Type B pancreatic cell (in vitro differentiated cells): ENCODE measurements at regions not wholly inside any gene's neighbourhood (a gene's known extent, or its start where the extent isn't known, plus 50 kb on each side); places are given as distances from the start of the nearest gene placed in this dataset.

Experiments used
- DNase-seq: peaks from one replicate; pipeline ENCODE4 v3.0.0; 2021; ENCODE audit warnings: mixed read lengths; ENCODE audit not compliant: unreplicated experiment; ENCODE audit errors: extremely low spot score
- H3K27ac Mint-ChIP-seq: 2 replicates; pipeline ENCODE4 v1.8.0; 2021; ENCODE audit warnings: mild to moderate bottlenecking, mixed read lengths
- H3K27me3 Mint-ChIP-seq: 2 replicates; pipeline ENCODE4 v1.8.0; 2021; ENCODE audit warnings: mixed read lengths
- H3K36me3 Mint-ChIP-seq: 2 replicates; pipeline ENCODE4 v1.8.0; 2021; ENCODE audit warnings: mixed read lengths
- H3K4me1 Mint-ChIP-seq: one replicate; pipeline ENCODE4 v1.8.0; 2021; ENCODE audit warnings: mixed read lengths; ENCODE audit not compliant: unreplicated experiment
- H3K4me3 Mint-ChIP-seq: 2 replicates; pipeline ENCODE4 v1.8.0; 2021; ENCODE audit warnings: mild to moderate bottlenecking, mixed read lengths
- H3K9me3 Mint-ChIP-seq: 2 replicates; pipeline ENCODE4 v1.8.0; 2021; ENCODE audit warnings: mixed read lengths
- TF ChIP-seq, protein P1 (sequence below): fragments of 200-600 bp; sonication (generic); conservative IDR thresholded peaks from 2 replicates; pipeline ENCODE4 v1.5.0; 2021; ENCODE audit warnings: antibody characterized with exemption, mild to moderate bottlenecking

DNA sequence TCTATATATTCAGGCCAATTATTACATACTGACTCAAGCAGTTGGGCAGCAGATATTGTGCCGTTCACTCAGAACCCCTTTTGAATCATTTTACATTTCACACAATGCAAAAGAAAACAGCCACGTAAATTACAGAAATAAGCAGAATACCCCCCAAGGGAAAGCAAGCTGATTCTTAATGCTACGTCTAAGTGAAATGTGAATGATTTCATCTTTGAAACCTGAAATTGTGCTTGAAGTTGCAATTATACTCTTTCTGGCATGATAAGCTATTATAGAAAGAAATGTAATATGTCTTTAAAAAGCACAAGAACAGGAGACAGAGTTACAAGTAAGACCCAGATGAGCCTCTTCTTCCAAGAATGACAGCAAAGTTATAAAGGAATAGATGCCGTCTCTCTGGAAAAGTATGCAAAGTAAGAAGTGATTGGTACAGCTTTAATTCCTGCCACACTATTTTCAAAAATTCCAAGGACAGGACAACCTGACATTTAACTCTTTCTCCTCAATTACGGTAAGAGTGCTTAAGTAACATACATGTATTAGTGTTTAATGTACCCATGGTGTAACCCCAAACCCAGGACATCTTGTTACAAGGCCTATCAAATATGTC lies 891.5 kb upstream of the ADGRL2 start:
- Mint-ChIP-seq H3K27ac (no peak overlapping the region), H3K36me3 (no peaks in the 10 kb centered on the region), H3K4me1 (peaks cover 20% of the 10 kb centered on the region), H3K4me3 (no peak overlapping the region), H3K27me3 (no peaks in the 10 kb centered on the region), H3K9me3 (no peaks in the 10 kb centered on the region)
- no peak for DNase-seq
- TF ChIP-seq, protein P1, sequence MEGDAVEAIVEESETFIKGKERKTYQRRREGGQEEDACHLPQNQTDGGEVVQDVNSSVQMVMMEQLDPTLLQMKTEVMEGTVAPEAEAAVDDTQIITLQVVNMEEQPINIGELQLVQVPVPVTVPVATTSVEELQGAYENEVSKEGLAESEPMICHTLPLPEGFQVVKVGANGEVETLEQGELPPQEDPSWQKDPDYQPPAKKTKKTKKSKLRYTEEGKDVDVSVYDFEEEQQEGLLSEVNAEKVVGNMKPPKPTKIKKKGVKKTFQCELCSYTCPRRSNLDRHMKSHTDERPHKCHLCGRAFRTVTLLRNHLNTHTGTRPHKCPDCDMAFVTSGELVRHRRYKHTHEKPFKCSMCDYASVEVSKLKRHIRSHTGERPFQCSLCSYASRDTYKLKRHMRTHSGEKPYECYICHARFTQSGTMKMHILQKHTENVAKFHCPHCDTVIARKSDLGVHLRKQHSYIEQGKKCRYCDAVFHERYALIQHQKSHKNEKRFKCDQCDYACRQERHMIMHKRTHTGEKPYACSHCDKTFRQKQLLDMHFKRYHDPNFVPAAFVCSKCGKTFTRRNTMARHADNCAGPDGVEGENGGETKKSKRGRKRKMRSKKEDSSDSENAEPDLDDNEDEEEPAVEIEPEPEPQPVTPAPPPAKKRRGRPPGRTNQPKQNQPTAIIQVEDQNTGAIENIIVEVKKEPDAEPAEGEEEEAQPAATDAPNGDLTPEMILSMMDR, result no peak

DNA sequence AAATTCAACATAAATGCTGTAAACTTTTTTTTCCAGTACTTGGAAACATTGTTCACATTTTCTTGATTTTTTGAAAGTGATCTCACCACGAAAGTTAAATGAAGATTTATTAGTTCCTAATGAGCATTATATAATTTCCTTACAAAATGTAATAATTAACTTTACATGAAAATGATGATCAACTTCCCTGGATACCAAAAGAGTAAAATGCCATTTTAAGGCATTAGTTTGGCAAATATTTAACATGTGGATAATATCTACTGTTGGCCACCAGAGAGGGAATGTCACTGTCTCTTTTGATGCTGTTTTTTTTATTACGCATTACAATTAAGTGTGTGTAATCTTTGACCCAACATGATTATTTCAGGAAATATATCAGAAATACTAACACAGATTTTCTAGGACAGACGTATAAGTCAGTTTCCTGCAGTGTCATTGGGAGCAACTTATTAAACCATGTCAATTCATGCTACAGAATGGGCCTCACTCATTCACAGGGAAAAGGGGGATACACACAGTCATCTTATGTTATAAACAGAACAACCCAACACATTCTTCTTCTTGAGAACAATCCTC lies 903.9 kb upstream of the ADGRL2 start:
- TF ChIP-seq, protein P1, result no peak
- Mint-ChIP-seq H3K27me3 (no peaks in the 10 kb centered on the region), H3K4me3 (no peak overlapping the region), H3K36me3 (peaks cover 3% of the 10 kb centered on the region), H3K4me1 (peaks cover 35% of the 10 kb centered on the region), H3K9me3 (peaks cover 5% of the 10 kb centered on the region), H3K27ac (no peak overlapping the region)
- no peak for DNase-seq

DNA sequence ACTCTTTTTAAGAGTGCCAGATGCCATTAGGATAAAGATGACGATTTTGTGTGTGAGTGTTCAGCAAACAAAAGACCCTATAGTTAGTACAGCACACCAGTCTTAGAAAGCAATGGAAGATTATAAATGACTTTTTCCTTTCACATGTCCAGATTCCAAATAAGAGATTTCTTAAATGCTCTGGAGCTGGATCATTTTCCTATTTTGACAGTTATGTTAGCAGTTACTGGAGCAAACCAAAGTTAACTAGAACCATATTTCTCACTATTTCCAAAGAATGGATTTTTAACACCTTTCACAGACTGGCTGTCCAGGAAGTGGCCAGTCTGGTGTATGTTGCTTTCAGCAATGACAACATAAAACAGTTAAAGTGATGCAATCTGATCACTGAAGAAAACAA lies 905.8 kb upstream of the ADGRL2 start:
- H3K27me3 Mint-ChIP-seq, result no peaks in the 10 kb centered on the region
- TF ChIP-seq, protein P1, result no peak
- no peak overlapping the region for H3K4me3 Mint-ChIP-seq
- no peak overlapping the region for H3K27ac Mint-ChIP-seq
- H3K4me1 Mint-ChIP-seq, result peaks cover 41% of the 10 kb centered on the region
- H3K36me3 Mint-ChIP-seq, result no peaks in the 10 kb centered on the region
- peaks cover 5% of the 10 kb centered on the region for H3K9me3 Mint-ChIP-seq
- no peak for DNase-seq

DNA sequence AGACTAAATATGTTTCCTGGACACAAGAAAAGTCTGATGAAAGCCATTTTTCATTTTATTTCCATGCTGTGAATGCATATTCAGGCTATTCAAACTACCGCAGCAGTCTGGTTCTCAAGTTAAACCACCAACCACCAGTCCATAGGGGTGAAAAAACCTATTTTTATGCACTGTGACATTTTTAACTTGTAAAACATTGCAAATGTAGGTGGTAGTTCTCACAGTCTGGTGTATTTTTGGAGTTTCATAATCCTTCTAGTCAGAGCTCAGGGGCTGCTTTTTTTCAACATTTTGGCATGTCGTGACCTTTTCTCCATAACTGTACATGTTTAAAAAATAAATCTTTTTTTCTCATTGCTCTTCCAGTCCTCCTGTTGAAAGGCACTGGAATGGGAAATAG lies 907.6 kb upstream of the ADGRL2 start:
- no peak overlapping the region for H3K27ac Mint-ChIP-seq
- no peaks in the 10 kb centered on the region for H3K36me3 Mint-ChIP-seq
- no peaks in the 10 kb centered on the region for H3K27me3 Mint-ChIP-seq
- H3K4me1 Mint-ChIP-seq, result peaks cover 32% of the 10 kb centered on the region
- TF ChIP-seq, protein P1, result no peak
- H3K4me3 Mint-ChIP-seq, result no peak overlapping the region
- H3K9me3 Mint-ChIP-seq, result peaks cover 5% of the 10 kb centered on the region
- no peak for DNase-seq

DNA sequence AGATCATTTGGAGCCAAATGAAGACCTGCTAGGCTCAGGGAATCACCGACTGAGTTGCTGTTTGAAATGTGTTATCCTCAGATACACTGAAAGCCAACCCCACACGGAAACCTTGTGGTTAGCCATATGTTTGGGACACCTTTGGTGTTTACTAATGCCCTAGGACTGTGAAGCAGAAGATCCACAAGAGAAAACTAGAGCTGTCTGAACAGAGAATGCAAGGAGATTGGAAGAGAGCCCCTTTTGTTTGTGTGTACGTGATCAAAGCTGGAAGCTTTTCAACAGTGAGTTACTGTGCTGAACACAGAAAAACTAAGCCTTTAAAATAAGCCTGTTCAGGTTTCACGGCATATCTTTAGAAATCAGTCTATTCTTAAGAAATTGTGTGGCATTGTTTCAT lies 908.2 kb upstream of the ADGRL2 start:
- H3K27me3 Mint-ChIP-seq, result no peaks in the 10 kb centered on the region
- H3K4me1 Mint-ChIP-seq, result peaks cover 32% of the 10 kb centered on the region
- no peak overlapping the region for H3K27ac Mint-ChIP-seq
- no peaks in the 10 kb centered on the region for H3K36me3 Mint-ChIP-seq
- DNase-seq, result no peak
- peaks cover 4% of the 10 kb centered on the region for H3K9me3 Mint-ChIP-seq
- H3K4me3 Mint-ChIP-seq, result no peak overlapping the region
- TF ChIP-seq, protein P1, result no peak
